Type B pancreatic cell (in vitro differentiated cells): ENCODE measurements at regions not wholly inside any gene's neighbourhood (a gene's known extent, or its start where the extent isn't known, plus 50 kb on each side); places are given as distances from the start of the nearest gene placed in this dataset.

Experiments
- DNase-seq: peaks from one replicate; pipeline ENCODE4 v3.0.0; 2021; ENCODE audit warnings: mixed read lengths; ENCODE audit not compliant: unreplicated experiment; ENCODE audit errors: extremely low spot score
- H3K27ac Mint-ChIP-seq: 2 replicates; pipeline ENCODE4 v1.8.0; 2021; ENCODE audit warnings: mild to moderate bottlenecking, mixed read lengths
- H3K27me3 Mint-ChIP-seq: 2 replicates; pipeline ENCODE4 v1.8.0; 2021; ENCODE audit warnings: mixed read lengths
- H3K36me3 Mint-ChIP-seq: 2 replicates; pipeline ENCODE4 v1.8.0; 2021; ENCODE audit warnings: mixed read lengths
- H3K4me1 Mint-ChIP-seq: one replicate; pipeline ENCODE4 v1.8.0; 2021; ENCODE audit warnings: mixed read lengths; ENCODE audit not compliant: unreplicated experiment
- H3K4me3 Mint-ChIP-seq: 2 replicates; pipeline ENCODE4 v1.8.0; 2021; ENCODE audit warnings: mild to moderate bottlenecking, mixed read lengths
- H3K9me3 Mint-ChIP-seq: 2 replicates; pipeline ENCODE4 v1.8.0; 2021; ENCODE audit warnings: mixed read lengths
- CTCF ChIP-seq: fragments of 200-600 bp; sonication (generic); conservative IDR thresholded peaks from 2 replicates; pipeline ENCODE4 v1.5.0; 2021; ENCODE audit warnings: antibody characterized with exemption, mild to moderate bottlenecking

- TF ChIP-seq CTCF = no peak
- no peak overlapping the region for H3K4me3 Mint-ChIP-seq
- peaks cover 10% of the 10 kb centered on the region for H3K4me1 Mint-ChIP-seq
- H3K27me3 Mint-ChIP-seq = no peaks in the 10 kb centered on the region
- no peak overlapping the region for H3K27ac Mint-ChIP-seq
- DNase-seq = no peak
- H3K36me3 Mint-ChIP-seq = no peaks in the 10 kb centered on the region
- H3K9me3 Mint-ChIP-seq = no peaks in the 10 kb centered on the region
Observed at GRCh38 chr4:58809948-58810347, 1699.8 kb upstream of the IGFBP7 start.

- no peaks in the 10 kb centered on the region for H3K9me3 Mint-ChIP-seq
- TF ChIP-seq CTCF = no peak
- H3K4me3 Mint-ChIP-seq = no peak overlapping the region
- H3K36me3 Mint-ChIP-seq = no peaks in the 10 kb centered on the region
- DNase-seq = no peak
- H3K27ac Mint-ChIP-seq = no peak overlapping the region
- peaks cover 10% of the 10 kb centered on the region for H3K4me1 Mint-ChIP-seq
- H3K27me3 Mint-ChIP-seq = no peaks in the 10 kb centered on the region
Observed at GRCh38 chr4:58809366-58809765, 1699.2 kb upstream of the IGFBP7 start.

GRCh38 chr4:58808817-58809216, 1698.6 kb upstream of the IGFBP7 start:
- Mint-ChIP-seq H3K4me1 (peaks cover 10% of the 10 kb centered on the region), H3K9me3 (no peaks in the 10 kb centered on the region), H3K4me3 (no peak overlapping the region), H3K27ac (no peak overlapping the region), H3K36me3 (no peaks in the 10 kb centered on the region), H3K27me3 (no peaks in the 10 kb centered on the region)
- DNase-seq = no peak
- no peak for TF ChIP-seq CTCF

GRCh38 chr4:58807843-58808615, 1697.8 kb upstream of the IGFBP7 start:
- DNase-seq = no peak
- H3K9me3 Mint-ChIP-seq = no peaks in the 10 kb centered on the region
- H3K4me1 Mint-ChIP-seq = peaks cover 10% of the 10 kb centered on the region
- TF ChIP-seq CTCF = no peak
- no peaks in the 10 kb centered on the region for H3K36me3 Mint-ChIP-seq
- no peak overlapping the region for H3K4me3 Mint-ChIP-seq
- no peaks in the 10 kb centered on the region for H3K27me3 Mint-ChIP-seq
- no peak overlapping the region for H3K27ac Mint-ChIP-seq

- peaks cover 6% of the 10 kb centered on the region for H3K9me3 Mint-ChIP-seq
- no peaks in the 10 kb centered on the region for H3K36me3 Mint-ChIP-seq
- DNase-seq = no peak
- no peak for TF ChIP-seq CTCF
- H3K4me3 Mint-ChIP-seq = no peak overlapping the region
- no peaks in the 10 kb centered on the region for H3K27me3 Mint-ChIP-seq
- no peaks in the 10 kb centered on the region for H3K4me1 Mint-ChIP-seq
- no peak overlapping the region for H3K27ac Mint-ChIP-seq
Observed at GRCh38 chr4:58776627-58777026, 1666.4 kb upstream of the IGFBP7 start.
